Bronchial epithelial cell (primary cell): ENCODE measurements at regions not wholly inside any gene's neighbourhood (a gene's known extent, or its start where the extent isn't known, plus 50 kb on each side); places are given as distances from the start of the nearest gene placed in this dataset.
A peak's percentile ranks its signal among the peaks of the same experiment; 100 is the strongest.

ENCODE experiments used
- DNase-seq: peaks from one replicate; pipeline ENCODE4 v3.0.0-alpha.2; 2010; ENCODE audit warnings: low read depth
- FAIRE-seq: peaks from 2 replicates; lab custom pipeline; 2011; peaks lifted over from hg19 to GRCh38; lab: Jason Lieb, UNC
- H3K27me3 ChIP-seq: 2 replicates; pipeline ENCODE4 v1.5.1; 2011; ENCODE audit warnings: low read length; ENCODE audit not compliant: control insufficient read depth, insufficient read depth
- H3K36me3 ChIP-seq: 2 replicates; pipeline ENCODE4 v1.5.1; 2011; ENCODE audit warnings: low read length; ENCODE audit not compliant: control insufficient read depth, insufficient read depth
- H3K4me3 ChIP-seq: 2 replicates; pipeline ENCODE4 v1.5.1; 2011; ENCODE audit warnings: mild to moderate bottlenecking, low read depth, low read length, control low read depth
- TF ChIP-seq, protein P1 (sequence below): IDR thresholded peaks from 2 replicates; pipeline ENCODE4 v1.5.1; 2011; ENCODE audit warnings: mild to moderate bottlenecking, moderate library complexity, low read length, control low read depth, inconsistent platforms; ENCODE audit not compliant: insufficient read depth, severe bottlenecking

GRCh38 chr20:48197066-48197465 lies 411.8 kb upstream of the SULF2 start:
- Histone ChIP-seq H3K4me3 (no peak overlapping the region), H3K36me3 (no peaks in the 10 kb centered on the region), H3K27me3 (no peaks in the 10 kb centered on the region)
- TF ChIP-seq, protein P1, sequence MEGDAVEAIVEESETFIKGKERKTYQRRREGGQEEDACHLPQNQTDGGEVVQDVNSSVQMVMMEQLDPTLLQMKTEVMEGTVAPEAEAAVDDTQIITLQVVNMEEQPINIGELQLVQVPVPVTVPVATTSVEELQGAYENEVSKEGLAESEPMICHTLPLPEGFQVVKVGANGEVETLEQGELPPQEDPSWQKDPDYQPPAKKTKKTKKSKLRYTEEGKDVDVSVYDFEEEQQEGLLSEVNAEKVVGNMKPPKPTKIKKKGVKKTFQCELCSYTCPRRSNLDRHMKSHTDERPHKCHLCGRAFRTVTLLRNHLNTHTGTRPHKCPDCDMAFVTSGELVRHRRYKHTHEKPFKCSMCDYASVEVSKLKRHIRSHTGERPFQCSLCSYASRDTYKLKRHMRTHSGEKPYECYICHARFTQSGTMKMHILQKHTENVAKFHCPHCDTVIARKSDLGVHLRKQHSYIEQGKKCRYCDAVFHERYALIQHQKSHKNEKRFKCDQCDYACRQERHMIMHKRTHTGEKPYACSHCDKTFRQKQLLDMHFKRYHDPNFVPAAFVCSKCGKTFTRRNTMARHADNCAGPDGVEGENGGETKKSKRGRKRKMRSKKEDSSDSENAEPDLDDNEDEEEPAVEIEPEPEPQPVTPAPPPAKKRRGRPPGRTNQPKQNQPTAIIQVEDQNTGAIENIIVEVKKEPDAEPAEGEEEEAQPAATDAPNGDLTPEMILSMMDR, result no peak
- DNase-seq (no peak), FAIRE-seq (no peak)

DNA sequence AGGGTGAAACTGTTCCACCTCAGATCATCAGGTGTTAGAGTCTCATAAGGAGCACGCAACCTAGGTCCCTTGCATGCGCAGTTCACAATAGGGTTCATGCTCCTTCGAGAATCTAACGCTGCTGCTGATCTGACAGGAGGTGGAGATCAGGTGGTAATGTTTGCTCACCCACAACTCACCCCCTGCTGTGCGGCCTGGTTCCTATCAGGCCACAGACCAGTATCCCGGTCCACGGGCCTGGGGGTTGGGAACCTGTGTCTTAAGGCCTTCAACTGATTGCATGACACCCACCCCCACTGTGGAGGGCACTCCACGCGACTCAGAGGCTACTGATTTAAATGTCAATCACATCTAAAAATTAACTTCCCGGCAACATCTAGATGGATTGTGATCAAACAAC lies 411.2 kb upstream of the SULF2 start:
- DNase-seq (no peak), FAIRE-seq (peak; percentile 47)
- no peaks in the 10 kb centered on the region for H3K27me3 ChIP-seq
- no peaks in the 10 kb centered on the region for H3K36me3 ChIP-seq
- no peak overlapping the region for H3K4me3 ChIP-seq
- TF ChIP-seq, protein P1, result no peak

- TF ChIP-seq, protein P1, result no peak
- no peaks in the 10 kb centered on the region for H3K36me3 ChIP-seq
- H3K4me3 ChIP-seq, result no peak overlapping the region
- H3K27me3 ChIP-seq, result no peaks in the 10 kb centered on the region
- FAIRE-seq (no peak), DNase-seq (no peak)
Observed at GRCh38 chr20:48196001-48196400, 410.7 kb upstream of the SULF2 start.

- DNase-seq (no peak), FAIRE-seq (no peak)
- H3K4me3 ChIP-seq, result no peak overlapping the region
- H3K36me3 ChIP-seq, result no peaks in the 10 kb centered on the region
- TF ChIP-seq, protein P1, result no peak
- no peaks in the 10 kb centered on the region for H3K27me3 ChIP-seq
Observed at GRCh38 chr20:48195121-48195870, 410.0 kb upstream of the SULF2 start.

DNA sequence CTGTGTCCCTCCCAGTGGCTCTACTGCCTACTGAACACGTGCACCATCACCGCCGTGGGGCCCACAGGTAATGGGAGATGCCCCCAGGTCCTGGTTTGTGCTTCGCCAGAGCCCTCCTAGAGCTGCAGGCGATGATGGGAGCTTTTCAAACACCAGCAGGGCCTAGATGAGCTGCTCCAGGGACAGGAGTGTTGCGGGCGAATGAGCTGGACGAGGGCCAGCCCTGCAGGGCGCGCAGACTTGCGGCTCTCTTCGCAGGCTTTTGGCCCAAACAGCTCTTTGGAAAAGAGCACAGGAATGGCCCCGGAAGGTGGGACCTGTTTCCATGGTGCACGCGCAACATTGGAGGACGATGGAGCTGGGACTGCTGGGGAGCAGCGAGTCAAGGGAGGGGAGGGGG lies 409.3 kb upstream of the SULF2 start:
- FAIRE-seq, result no peak

More for the DNA sequence above, 409.3 kb upstream of the SULF2 start:
- Histone ChIP-seq H3K27me3 (no peaks in the 10 kb centered on the region), H3K36me3 (no peaks in the 10 kb centered on the region), H3K4me3 (no peak overlapping the region)
- TF ChIP-seq, protein P1, result no peak
- DNase-seq, result no peak
